Lower leg skin (tissue), 4 donors: ENCODE measurements at regions not wholly inside any gene's neighbourhood (a gene's known extent, or its start where the extent isn't known, plus 50 kb on each side); places are given as distances from the start of the nearest gene placed in this dataset.

ENCODE experiments used
- DNase-seq, 2 donors: peaks; one replicate each; pipeline ENCODE4 v3.0.0-alpha.2; 2019; ENCODE audit warnings: low spot score in 2 of 2
- H3K4me3 ChIP-seq: fragments of 200-600 bp; sonication (generic); 2 replicates; pipeline ENCODE4 v1.5.1; 2017; ENCODE audit warnings: mild to moderate bottlenecking, low read depth; ENCODE audit not compliant: poor library complexity, severe bottlenecking
- POLR2A ChIP-seq, 2 donors: fragments of 450-650 bp; IDR thresholded peaks; one replicate each; pipeline ENCODE4 v1.6.1; 2016 to 2017; ENCODE audit warnings: antibody characterized with exemption in 2 of 2, mild to moderate bottlenecking in 1 of 2, moderate library complexity in 1 of 2
- WGBS, 2 donors: methylation state at CpG; one replicate each; pipeline ENCODE4 v1.1.5; 2018; 5-methylcytosine and 5-hydroxymethylcytosine counted together
- intact Hi-C: fragments of 100-400 bp; cut with DNase I; formaldehyde crosslinking; loops from one replicate; pipeline ENCODE4 v1.15.0; 2023; ENCODE audit warnings: low total_unique reads
- TF ChIP-seq, protein P1 (sequence below), 3 donors: fragments of 450-650 bp; IDR thresholded peaks; one replicate each; pipeline ENCODE4 v1.5.1; 2016; ENCODE audit warnings: antibody characterized with exemption in 3 of 3, mild to moderate bottlenecking in 3 of 3, moderate library complexity in 2 of 3

DNA sequence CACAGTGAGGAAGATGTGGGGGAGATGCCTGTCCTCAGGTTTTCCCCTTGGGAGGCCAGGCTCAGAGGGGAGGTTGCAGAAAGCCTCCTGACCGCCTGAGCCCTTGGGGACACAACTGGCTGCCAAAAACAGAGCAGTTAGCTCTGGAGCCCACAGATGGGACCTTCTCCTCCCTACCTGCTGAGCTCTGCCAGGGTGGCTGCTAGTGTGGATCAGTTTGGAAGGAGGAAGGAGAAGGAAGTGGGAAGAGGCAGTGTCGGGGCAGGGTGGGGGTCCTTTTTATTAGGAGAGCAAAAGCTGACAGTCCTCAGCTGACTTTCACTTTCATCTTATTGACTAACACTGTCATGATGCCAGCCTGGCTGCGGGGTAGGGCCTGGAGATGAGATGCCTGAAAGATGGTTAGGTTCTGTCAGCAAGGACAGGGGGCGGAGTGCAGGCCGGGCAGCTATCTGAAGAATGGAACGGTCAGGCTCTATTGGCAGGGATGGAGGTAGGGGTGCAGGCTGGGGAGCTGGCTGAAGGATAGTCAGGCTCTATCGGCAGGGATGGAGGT, 188.5 kb upstream of the HDAC4 start:
- no peak for DNase-seq
- intact Hi-C loops: no loop called here
- TF ChIP-seq, protein P1, sequence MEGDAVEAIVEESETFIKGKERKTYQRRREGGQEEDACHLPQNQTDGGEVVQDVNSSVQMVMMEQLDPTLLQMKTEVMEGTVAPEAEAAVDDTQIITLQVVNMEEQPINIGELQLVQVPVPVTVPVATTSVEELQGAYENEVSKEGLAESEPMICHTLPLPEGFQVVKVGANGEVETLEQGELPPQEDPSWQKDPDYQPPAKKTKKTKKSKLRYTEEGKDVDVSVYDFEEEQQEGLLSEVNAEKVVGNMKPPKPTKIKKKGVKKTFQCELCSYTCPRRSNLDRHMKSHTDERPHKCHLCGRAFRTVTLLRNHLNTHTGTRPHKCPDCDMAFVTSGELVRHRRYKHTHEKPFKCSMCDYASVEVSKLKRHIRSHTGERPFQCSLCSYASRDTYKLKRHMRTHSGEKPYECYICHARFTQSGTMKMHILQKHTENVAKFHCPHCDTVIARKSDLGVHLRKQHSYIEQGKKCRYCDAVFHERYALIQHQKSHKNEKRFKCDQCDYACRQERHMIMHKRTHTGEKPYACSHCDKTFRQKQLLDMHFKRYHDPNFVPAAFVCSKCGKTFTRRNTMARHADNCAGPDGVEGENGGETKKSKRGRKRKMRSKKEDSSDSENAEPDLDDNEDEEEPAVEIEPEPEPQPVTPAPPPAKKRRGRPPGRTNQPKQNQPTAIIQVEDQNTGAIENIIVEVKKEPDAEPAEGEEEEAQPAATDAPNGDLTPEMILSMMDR (IDR thresholded peaks at IDR 0.05): no peak
- TF ChIP-seq POLR2A (IDR thresholded peaks at IDR 0.05): no peak
- WGBS, 2 donors: 67 to 84% methylated on average over 7 of the region's 7 CpGs
- H3K4me3 ChIP-seq: no peak overlapping the region

DNA sequence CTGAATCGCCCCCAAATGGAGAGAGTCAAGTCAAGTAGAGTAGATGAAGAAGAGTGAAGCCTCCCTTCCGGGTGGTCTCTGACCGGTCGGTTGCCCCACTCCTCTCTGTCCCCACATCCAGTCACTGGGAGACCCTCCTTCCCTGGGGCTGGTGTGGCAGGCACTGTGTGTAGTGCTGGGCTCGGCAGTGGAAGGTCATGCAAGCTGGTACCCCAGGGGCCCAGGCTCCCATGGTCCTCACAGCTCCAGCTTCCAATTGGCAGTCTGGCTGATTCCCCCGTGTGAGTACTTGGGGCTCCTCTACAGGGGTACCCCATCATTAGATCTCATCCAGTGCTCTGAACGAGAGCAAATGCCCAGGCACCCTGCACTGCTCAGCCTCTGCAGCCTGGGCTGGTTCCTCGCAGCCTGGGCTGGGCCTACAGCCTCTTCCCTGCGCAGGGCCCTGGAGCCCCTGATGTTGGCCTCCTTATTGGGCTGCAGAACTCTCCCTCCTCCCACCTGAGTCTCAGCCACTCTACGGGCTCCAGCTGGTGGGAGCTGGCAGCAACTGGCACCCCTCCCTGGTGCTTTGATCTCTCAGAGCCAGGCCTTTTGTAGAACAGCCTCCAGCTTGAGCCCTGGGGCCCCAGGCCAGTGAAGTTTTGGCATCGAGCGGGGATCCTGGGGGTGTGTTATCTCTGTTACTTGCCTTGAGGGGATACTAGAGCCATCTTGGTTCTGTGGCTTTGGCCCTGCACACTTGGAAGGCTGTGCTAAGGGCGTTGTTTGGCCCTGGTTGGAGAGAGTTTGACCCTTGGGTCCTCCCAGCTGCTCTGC, 187.8 kb upstream of the HDAC4 start:
- WGBS, 2 donors: 90 to 97% methylated on average over 12 to 13 of the region's 13 CpGs
- intact Hi-C loops: no loop called here

DNA sequence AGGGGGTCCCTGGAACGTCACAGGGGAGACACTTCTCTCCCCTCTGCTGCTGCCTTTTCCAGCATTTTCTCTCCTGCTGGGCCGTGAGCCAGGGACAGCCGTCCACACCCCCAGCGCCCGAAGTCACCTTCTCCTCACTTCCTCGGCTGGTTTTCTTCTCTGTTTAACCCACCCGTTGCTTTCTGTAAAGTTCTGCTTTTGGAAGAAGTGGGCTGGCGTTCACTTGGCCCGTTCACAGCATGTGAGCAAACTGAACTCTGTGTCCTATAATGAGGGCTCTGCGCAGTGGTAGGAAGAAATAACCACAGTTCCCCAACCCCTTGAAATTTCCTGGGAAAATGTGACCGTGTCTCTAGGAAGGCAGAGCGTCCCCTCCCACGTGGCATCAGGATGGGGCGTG, 187.0 kb upstream of the HDAC4 start:
- TF ChIP-seq, protein P1 (IDR thresholded peaks at IDR 0.05): no peak
- no peak for TF ChIP-seq POLR2A (IDR thresholded peaks at IDR 0.05)
- H3K4me3 ChIP-seq: no peak overlapping the region
- no peak for DNase-seq
- intact Hi-C loops: no loop called here
- 71 to 77% methylated on average over 14 of the region's 14 CpGs for WGBS, 2 donors

More for the DNA sequence above, 187.8 kb upstream of the HDAC4 start:
- H3K4me3 ChIP-seq: no peak overlapping the region
- no peak for TF ChIP-seq POLR2A (IDR thresholded peaks at IDR 0.05)
- TF ChIP-seq, protein P1 (IDR thresholded peaks at IDR 0.05): no peak
- no peak for DNase-seq

DNA sequence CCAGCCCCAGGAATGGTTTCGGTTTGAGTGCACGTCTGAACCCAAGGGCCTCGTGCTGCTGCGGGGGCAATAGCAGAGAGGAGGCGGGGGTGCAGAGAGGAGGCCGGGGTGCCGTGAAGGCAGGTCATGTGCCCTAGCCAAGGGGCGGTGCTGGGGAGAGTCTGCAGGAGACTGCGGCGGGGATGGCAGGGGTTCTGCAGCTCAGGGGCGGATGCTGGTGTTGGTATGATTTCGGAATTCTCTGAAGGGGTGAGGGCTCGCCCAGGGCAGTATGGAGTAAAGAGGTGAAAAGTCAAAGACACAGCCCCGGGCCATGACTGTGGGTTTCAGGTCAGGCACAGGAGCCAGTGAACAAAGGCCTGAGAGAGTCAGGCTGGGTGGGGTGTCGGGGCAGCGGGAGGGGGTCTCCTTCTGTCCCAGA, 186.5 kb upstream of the HDAC4 start:
- WGBS, 2 donors: 84 to 85% methylated on average over 16 of the region's 16 CpGs
- TF ChIP-seq POLR2A (IDR thresholded peaks at IDR 0.05): no peak
- TF ChIP-seq, protein P1 (IDR thresholded peaks at IDR 0.05): no peak
- intact Hi-C loops: no loop called here
- H3K4me3 ChIP-seq: no peak overlapping the region
- DNase-seq: no peak

DNA sequence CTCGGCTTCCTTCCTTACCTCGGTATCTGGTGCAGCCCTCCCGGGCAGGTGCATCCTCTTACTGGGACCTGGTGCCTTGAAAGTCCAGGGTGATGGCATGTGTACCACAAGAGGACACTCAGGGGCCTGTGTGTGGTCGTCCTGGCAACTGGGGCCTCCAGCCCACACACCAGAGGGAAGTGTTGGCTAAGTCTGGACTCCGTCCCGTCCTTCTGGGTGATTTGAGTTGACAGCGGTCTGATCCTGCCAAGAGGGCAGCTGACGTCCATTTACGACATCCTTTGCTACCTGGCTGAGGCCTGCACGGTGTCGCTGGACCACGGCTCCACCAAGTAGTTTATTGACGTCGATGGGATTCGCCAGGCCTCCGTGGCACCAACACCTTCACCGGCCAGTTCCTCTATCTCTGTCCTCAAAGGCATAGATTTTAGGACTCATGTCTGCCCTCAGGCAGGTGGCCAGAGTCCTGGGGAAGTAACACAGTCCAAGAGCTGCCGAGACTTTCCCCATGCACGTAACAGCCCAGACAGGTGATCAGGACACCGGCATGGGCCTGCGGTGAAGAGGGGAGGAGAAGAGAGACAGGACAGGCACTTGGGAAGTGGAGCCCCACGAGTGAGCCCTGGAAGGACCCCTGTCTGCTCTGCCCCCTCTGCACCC, 186.0 kb upstream of the HDAC4 start:
- no peak for DNase-seq
- 85 to 91% methylated on average over 22 of the region's 22 CpGs for WGBS, 2 donors
- no peak for TF ChIP-seq POLR2A (IDR thresholded peaks at IDR 0.05)
- TF ChIP-seq, protein P1 (IDR thresholded peaks at IDR 0.05): no peak
- intact Hi-C loops: no loop called here
- H3K4me3 ChIP-seq: no peak overlapping the region
